ENCODE measurements at regions not wholly inside any gene's neighbourhood (a gene's known extent, or its start where the extent isn't known, plus 50 kb on each side); places are given as distances from the start of the nearest gene placed in this dataset.

DNA sequence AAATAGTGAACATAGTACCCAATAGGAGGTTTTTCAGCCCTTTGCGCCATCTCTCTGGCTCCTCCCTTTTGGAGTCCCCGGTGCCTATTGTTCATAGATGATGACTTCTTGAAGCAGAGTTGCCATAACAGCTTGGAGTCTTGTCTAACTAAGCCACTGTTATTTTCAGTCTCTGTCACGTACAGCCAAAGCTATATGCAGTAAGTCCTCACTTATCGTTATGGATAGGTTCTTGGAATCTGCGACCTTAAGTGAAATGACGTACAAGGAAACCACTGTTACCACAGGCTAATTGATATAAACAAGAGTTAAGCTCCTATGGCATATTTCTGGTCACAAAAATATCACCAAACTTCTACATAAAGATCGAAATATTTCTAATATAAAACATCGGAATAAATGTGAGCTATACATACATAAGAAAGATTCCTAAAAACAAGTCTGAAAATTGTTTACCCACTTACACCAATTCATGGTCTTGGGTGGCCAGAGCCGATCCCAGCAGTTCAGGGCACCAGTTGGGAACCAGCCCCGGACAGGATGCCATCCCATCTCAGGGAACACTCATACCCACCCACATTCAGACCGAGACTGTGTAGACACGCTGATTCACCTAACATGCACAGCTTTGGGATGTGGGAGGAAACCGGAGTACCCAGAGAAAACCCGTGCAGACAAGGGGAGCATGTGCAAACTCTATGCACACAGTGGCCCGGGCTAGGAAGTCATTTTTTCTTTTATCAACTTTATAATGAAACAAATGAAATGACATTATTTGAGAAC, 76.0 kb upstream of the PRPS1L1 start:
- no peak overlapping the region for H3K9ac ChIP-seq (ENCODE audit: insufficient read depth in 1 of 2, low read length in 2 of 2)
- no peaks in the 10 kb centered on the region for H3K9me3 ChIP-seq (ENCODE audit: control insufficient read depth in 4 of 4, insufficient read depth in 3 of 4, low read length in 3 of 4)
- no peaks in the 10 kb centered on the region for H3K4me1 ChIP-seq (ENCODE audit: control insufficient read depth in 5 of 5, insufficient read depth in 5 of 5, low read length in 5 of 5)
- H3K27ac ChIP-seq (ENCODE audit: low read depth in 1 of 2, low read length in 1 of 2) = no peak overlapping the region
- no peaks in the 10 kb centered on the region for H3K27me3 ChIP-seq (ENCODE audit: control insufficient read depth in 3 of 3, insufficient read depth in 3 of 3, low read length in 2 of 3)
- WGBS, 2 donors = 95 to 96% methylated on average over 15 of the region's 15 CpGs
- no peaks in the 10 kb centered on the region for H3K36me3 ChIP-seq (ENCODE audit: control insufficient read depth in 4 of 4, insufficient read depth in 4 of 4, low read length in 4 of 4)
- TF ChIP-seq, protein P1, sequence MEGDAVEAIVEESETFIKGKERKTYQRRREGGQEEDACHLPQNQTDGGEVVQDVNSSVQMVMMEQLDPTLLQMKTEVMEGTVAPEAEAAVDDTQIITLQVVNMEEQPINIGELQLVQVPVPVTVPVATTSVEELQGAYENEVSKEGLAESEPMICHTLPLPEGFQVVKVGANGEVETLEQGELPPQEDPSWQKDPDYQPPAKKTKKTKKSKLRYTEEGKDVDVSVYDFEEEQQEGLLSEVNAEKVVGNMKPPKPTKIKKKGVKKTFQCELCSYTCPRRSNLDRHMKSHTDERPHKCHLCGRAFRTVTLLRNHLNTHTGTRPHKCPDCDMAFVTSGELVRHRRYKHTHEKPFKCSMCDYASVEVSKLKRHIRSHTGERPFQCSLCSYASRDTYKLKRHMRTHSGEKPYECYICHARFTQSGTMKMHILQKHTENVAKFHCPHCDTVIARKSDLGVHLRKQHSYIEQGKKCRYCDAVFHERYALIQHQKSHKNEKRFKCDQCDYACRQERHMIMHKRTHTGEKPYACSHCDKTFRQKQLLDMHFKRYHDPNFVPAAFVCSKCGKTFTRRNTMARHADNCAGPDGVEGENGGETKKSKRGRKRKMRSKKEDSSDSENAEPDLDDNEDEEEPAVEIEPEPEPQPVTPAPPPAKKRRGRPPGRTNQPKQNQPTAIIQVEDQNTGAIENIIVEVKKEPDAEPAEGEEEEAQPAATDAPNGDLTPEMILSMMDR (IDR thresholded peaks at IDR 0.05; ENCODE audit: control extremely low read depth, extremely low read depth) = no peak
- no peak for DNase-seq
- H3K4me3 ChIP-seq = no peak overlapping the region
- no peak for ATAC-seq (ENCODE audit: insufficient read depth, low FRiP score)

DNA sequence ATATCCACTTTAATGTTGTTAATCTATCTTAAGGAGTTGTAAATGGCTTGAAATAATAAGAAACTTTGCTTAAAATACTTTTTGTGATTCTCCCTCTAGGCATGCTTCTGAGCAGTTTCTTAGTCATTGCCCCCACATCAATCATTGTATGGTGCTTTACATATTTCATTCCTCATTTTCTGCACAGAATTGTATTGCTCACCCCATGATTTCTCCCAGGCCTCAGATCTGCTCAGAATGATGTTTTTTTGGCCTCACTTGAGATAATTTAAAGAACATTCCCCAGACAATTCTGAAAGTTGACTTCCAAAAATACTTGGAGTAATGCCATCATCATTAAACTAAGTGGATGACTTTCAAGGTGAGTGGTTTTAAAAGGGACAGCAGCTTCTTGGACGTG, 82.1 kb upstream of the PRPS1L1 start:
- no peaks in the 10 kb centered on the region for H3K36me3 ChIP-seq (ENCODE audit: control insufficient read depth in 4 of 4, insufficient read depth in 4 of 4, low read length in 4 of 4)
- ATAC-seq (ENCODE audit: insufficient read depth, low FRiP score) (no peak), DNase-seq (no peak)
- TF ChIP-seq, protein P1 (IDR thresholded peaks at IDR 0.05; ENCODE audit: control extremely low read depth, extremely low read depth) = no peak
- H3K4me3 ChIP-seq = no peak overlapping the region
- H3K4me1 ChIP-seq (ENCODE audit: control insufficient read depth in 5 of 5, insufficient read depth in 5 of 5, low read length in 5 of 5) = peaks cover 0 to 9% (median 0%) of the 10 kb centered on the region in 5 donors
- no peak overlapping the region for H3K27ac ChIP-seq (ENCODE audit: low read depth in 1 of 2, low read length in 1 of 2)
- H3K9ac ChIP-seq (ENCODE audit: insufficient read depth in 1 of 2, low read length in 2 of 2) = no peak overlapping the region
- no peaks in the 10 kb centered on the region for H3K9me3 ChIP-seq (ENCODE audit: control insufficient read depth in 4 of 4, insufficient read depth in 3 of 4, low read length in 3 of 4)
- H3K27me3 ChIP-seq (ENCODE audit: control insufficient read depth in 3 of 3, insufficient read depth in 3 of 3, low read length in 2 of 3) = no peaks in the 10 kb centered on the region
- WGBS, 2 donors = 66 to 81% methylated on average over 1 of the region's 1 CpG

DNA sequence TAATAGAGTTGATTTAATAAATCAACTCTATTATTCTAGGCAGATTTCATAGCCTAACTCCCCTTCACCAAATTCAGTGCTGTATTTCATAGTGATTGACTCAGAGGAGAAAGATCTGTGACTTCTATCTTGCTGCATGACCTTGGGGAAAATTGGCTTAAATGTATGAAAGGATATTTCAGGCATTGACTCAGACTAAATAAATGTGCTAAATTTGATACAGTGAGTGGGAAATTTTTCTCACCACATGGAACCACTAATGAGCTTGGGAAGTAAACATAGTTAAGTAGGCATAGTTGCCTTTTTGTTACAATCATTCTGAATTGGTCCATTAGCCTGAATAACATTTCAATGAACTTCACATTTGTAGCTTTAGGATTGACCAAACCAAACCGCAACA, 89.0 kb upstream of the PRPS1L1 start:
- H3K4me1 ChIP-seq (ENCODE audit: control insufficient read depth in 5 of 5, insufficient read depth in 5 of 5, low read length in 5 of 5) = peaks cover 0 to 4% (median 0%) of the 10 kb centered on the region in 5 donors
- no peak for ATAC-seq (ENCODE audit: insufficient read depth, low FRiP score)
- no peak overlapping the region for H3K4me3 ChIP-seq
- H3K27ac ChIP-seq (ENCODE audit: low read depth in 1 of 2, low read length in 1 of 2) = no peak overlapping the region
- no peaks in the 10 kb centered on the region for H3K36me3 ChIP-seq (ENCODE audit: control insufficient read depth in 4 of 4, insufficient read depth in 4 of 4, low read length in 4 of 4)
- no peak for DNase-seq
- 98% methylated on average over 1 of the region's 1 CpG for WGBS, 2 donors
- H3K9ac ChIP-seq (ENCODE audit: insufficient read depth in 1 of 2, low read length in 2 of 2) = no peak overlapping the region
- TF ChIP-seq, protein P1 (IDR thresholded peaks at IDR 0.05; ENCODE audit: control extremely low read depth, extremely low read depth) = no peak
- H3K27me3 ChIP-seq (ENCODE audit: control insufficient read depth in 3 of 3, insufficient read depth in 3 of 3, low read length in 2 of 3) = no peaks in the 10 kb centered on the region
- H3K9me3 ChIP-seq (ENCODE audit: control insufficient read depth in 4 of 4, insufficient read depth in 3 of 4, low read length in 3 of 4) = no peaks in the 10 kb centered on the region

Measured in lung (tissue), 11 donors.